HG02759 (cell line): ENCODE measurements at regions not wholly inside any gene's neighbourhood (a gene's known extent, or its start where the extent isn't known, plus 50 kb on each side); places are given as distances from the start of the nearest gene placed in this dataset.

Experiments
- ATAC-seq: cut with Tn5 transposase; IDR thresholded peaks from one replicate; pipeline ENCODE4 v1.9.1; 2021; ENCODE audit warnings: mild to moderate bottlenecking, moderate library complexity; ENCODE audit not compliant: unreplicated experiment

GRCh38 chr6:65830151-65830550, 123.1 kb upstream of the EYS start:
- no peak for ATAC-seq

- ATAC-seq, result no peak
Observed at GRCh38 chr6:65819152-65819551, 112.1 kb upstream of the EYS start.

GRCh38 chr6:65818576-65818975, 111.5 kb upstream of the EYS start:
- ATAC-seq, result no peak

- no peak for ATAC-seq
Observed at GRCh38 chr6:65816991-65817390, 110.0 kb upstream of the EYS start.

- ATAC-seq, result no peak
Observed at GRCh38 chr6:65814071-65814470, 107.0 kb upstream of the EYS start.

- no peak for ATAC-seq
Observed at GRCh38 chr6:65803186-65803585, 96.2 kb upstream of the EYS start.

- ATAC-seq, result no peak
Observed at GRCh38 chr6:65799389-65799788, 92.4 kb upstream of the EYS start.

GRCh38 chr6:65798280-65799014, 91.4 kb upstream of the EYS start:
- ATAC-seq, result no peak

- ATAC-seq, result no peak
Observed at GRCh38 chr6:65790666-65791065, 83.6 kb upstream of the EYS start.

GRCh38 chr6:65787787-65788186, 80.8 kb upstream of the EYS start:
- ATAC-seq, result no peak

- no peak for ATAC-seq
Observed at GRCh38 chr6:65786815-65787214, 79.8 kb upstream of the EYS start.

GRCh38 chr6:65780691-65781090, 73.7 kb upstream of the EYS start:
- no peak for ATAC-seq

- ATAC-seq, result no peak
Observed at GRCh38 chr6:65776332-65776731, 69.3 kb upstream of the EYS start.

GRCh38 chr6:65771946-65772345, 64.9 kb upstream of the EYS start:
- ATAC-seq, result no peak

GRCh38 chr6:65761890-65762289, 54.9 kb upstream of the EYS start:
- ATAC-seq, result no peak

GRCh38 chr6:65760285-65760684, 53.3 kb upstream of the EYS start:
- ATAC-seq, result no peak
